Renal cortical epithelial cell (primary cell): ENCODE measurements at regions not wholly inside any gene's neighbourhood (a gene's known extent, or its start where the extent isn't known, plus 50 kb on each side); places are given as distances from the start of the nearest gene placed in this dataset.
"Not testable (repeated sequence)": the region's sequence is repeated elsewhere in the genome, so short reads cannot be mapped to it uniquely, and the experiment has no call there.

Source experiments
- DNase-seq: peaks from one replicate; pipeline ENCODE4 v3.0.0-alpha.2; 2011; ENCODE audit warnings: low read depth

GRCh38 chr7:131681961-131682360, 125.5 kb upstream of the PODXL start:
- DNase-seq = no peak

GRCh38 chr7:131679071-131679470, 122.6 kb upstream of the PODXL start:
- not testable (repeated sequence) for DNase-seq

- DNase-seq = not testable (repeated sequence)
Observed at GRCh38 chr7:131676850-131677249, 120.4 kb upstream of the PODXL start.

- DNase-seq = no peak
Observed at GRCh38 chr7:131674131-131674530, 117.7 kb upstream of the PODXL start.

- no peak for DNase-seq
Observed at GRCh38 chr7:131673576-131673975, 117.1 kb upstream of the PODXL start.

GRCh38 chr7:131670406-131670805, 114.0 kb upstream of the PODXL start:
- no peak for DNase-seq

GRCh38 chr7:131667699-131668098, 111.3 kb upstream of the PODXL start:
- no peak for DNase-seq

- DNase-seq = no peak
Observed at GRCh38 chr7:131665021-131665420, 108.6 kb upstream of the PODXL start.

GRCh38 chr7:131664570-131664969, 108.1 kb upstream of the PODXL start:
- DNase-seq = no peak

GRCh38 chr7:131662301-131662873, 106.0 kb upstream of the PODXL start:
- not testable (repeated sequence) for DNase-seq

GRCh38 chr7:131657881-131658280, 101.5 kb upstream of the PODXL start:
- no peak for DNase-seq

- DNase-seq = no peak
Observed at GRCh38 chr7:131656980-131657723, 100.7 kb upstream of the PODXL start.

- DNase-seq = no peak
Observed at GRCh38 chr7:131655866-131656265, 99.4 kb upstream of the PODXL start.

- DNase-seq = no peak
Observed at GRCh38 chr7:131655447-131655846, 99.0 kb upstream of the PODXL start.

GRCh38 chr7:131654668-131655326, 98.4 kb upstream of the PODXL start:
- peak; percentile 36 for DNase-seq

GRCh38 chr7:131654249-131654558, 97.8 kb upstream of the PODXL start:
- no peak for DNase-seq

GRCh38 chr7:131653418-131654248, 97.2 kb upstream of the PODXL start:
- no peak for DNase-seq

- no peak for DNase-seq
Observed at GRCh38 chr7:131652934-131653333, 96.5 kb upstream of the PODXL start.

- DNase-seq = no peak
Observed at GRCh38 chr7:131652194-131652593, 95.8 kb upstream of the PODXL start.

GRCh38 chr7:131649879-131650278, 93.5 kb upstream of the PODXL start:
- no peak for DNase-seq

GRCh38 chr7:131649003-131649541, 92.6 kb upstream of the PODXL start:
- DNase-seq = no peak

GRCh38 chr7:131648491-131648890, 92.1 kb upstream of the PODXL start:
- no peak for DNase-seq
